ENCODE measurements at regions not wholly inside any gene's neighbourhood (a gene's known extent, or its start where the extent isn't known, plus 50 kb on each side); places are given as distances from the start of the nearest gene placed in this dataset.

DNA sequence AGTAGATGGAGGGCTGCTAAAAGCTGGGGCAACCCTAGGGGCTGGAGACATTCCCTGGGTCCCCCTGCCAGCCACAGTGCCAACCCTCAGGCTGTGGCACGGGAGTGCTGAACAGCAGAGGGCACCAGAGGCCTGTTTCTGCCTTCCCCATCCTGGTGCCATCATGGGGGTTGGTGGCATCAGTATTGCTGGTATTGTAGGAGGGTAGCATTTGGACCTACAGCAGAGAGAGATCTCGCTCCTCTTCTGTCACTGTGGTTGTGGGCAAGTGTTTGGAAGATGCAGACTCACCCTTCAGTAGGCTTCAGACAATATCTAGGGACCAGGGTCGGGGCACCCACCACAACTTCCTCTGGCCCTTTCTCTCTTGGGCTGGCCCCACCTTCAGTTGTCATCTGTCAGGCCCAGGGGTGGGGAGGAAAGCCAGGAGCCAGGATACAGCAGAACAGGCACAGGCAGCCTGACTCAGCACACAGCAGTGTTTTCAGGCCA, 123.5 kb downstream of the RPLP1 start:
- Histone ChIP-seq H3K9me1 (ENCODE audit: insufficient read depth, low read length) (no peaks in the 10 kb centered on the region), H4K91ac (ENCODE audit: insufficient read depth, low read depth, low read length) (no peak overlapping the region), H3K23ac (ENCODE audit: low read depth, low read length) (no peak overlapping the region), H2AK5ac (ENCODE audit: low read depth, low read length) (no peak overlapping the region), H2BK5ac (ENCODE audit: low read depth, low read length, poor library complexity, severe bottlenecking) (no peak overlapping the region), H3K18ac (ENCODE audit: low read depth, low read length) (no peak overlapping the region), H2BK15ac (ENCODE audit: low read depth, low read length) (no peak overlapping the region), H3K4ac (ENCODE audit: low read depth, low read length) (no peak overlapping the region), H3K4me3 (ENCODE audit: insufficient read depth, low read depth, low read length) (no peak overlapping the region), H4K20me1 (ENCODE audit: insufficient read depth, low read length) (no peaks in the 10 kb centered on the region), H3K79me1 (ENCODE audit: low read depth in 1 of 2, low read length in 2 of 2) (no peaks in the 10 kb centered on the region), H2BK120ac (ENCODE audit: low read depth, low read length) (no peak overlapping the region), H3K9me3 (ENCODE audit: control insufficient read depth, insufficient read depth, low read length) (no peaks in the 10 kb centered on the region), H4K8ac (ENCODE audit: low read depth in 2 of 2, low read length in 2 of 2) (no peak overlapping the region), H3K4me1 (ENCODE audit: control insufficient read depth, insufficient read depth, low read length) (no peaks in the 10 kb centered on the region), H3K4me2 (ENCODE audit: low read depth, low read length) (no peak overlapping the region), H3K9ac (ENCODE audit: low read depth, low read length) (no peak overlapping the region), H3K56ac (ENCODE audit: extremely low read depth, insufficient read depth, low read length) (no peak overlapping the region), H3K36me3 (ENCODE audit: control insufficient read depth, insufficient read depth, low read length) (no peaks in the 10 kb centered on the region), H2AFZ (replicated peaks; ENCODE audit: low read length, poor library complexity) (no peak overlapping the region), H3K27me3 (ENCODE audit: control insufficient read depth, insufficient read depth, low read length) (peaks cover 65% of the 10 kb centered on the region), H4K5ac (ENCODE audit: low read depth, low read length) (no peak overlapping the region), H2BK20ac (ENCODE audit: low read depth, low read length) (no peak overlapping the region), H3K27ac (ENCODE audit: insufficient read depth, low read length) (no peak overlapping the region), H3K14ac (replicated peaks; ENCODE audit: low read depth, low read length) (no peak overlapping the region), H2AK9ac (replicated peaks; ENCODE audit: low read depth, low read length, poor library complexity) (no peak overlapping the region)
- ChIA-PET CTCF (interaction anchor here (0.8 kb wide), 1 partner anchor 13 kb away, joined by 3 read pairs; no protein-coding TSS in a partner anchor), POLR2A (ENCODE audit: unreplicated experiment) (no interaction called here)
- in situ Hi-C loops (cut with MboI; ENCODE audit: low sequenced_read_pairs): loop anchor here (10.0 kb wide), 1 partner anchor 909 kb away; no protein-coding TSS in a partner anchor
- no TSS peak for BruUV-seq (replicated peaks)
- 17% methylated on average over 1 of the region's 3 CpGs; no CpG with 5 or more reads in 1 of the 2 experiments for WGBS, 2 experiments (ENCODE audit: extremely low coverage in 2 of 2, insufficient read length in 1 of 2)
- ATAC-seq (ENCODE audit: low read depth) (peak; percentile 74), DNase-seq (no peak)
- dilution Hi-C loops (cut with HindIII; ENCODE audit: low sequenced_read_pairs, unreplicated experiment): no loop called here
- intact Hi-C loops (cut with micrococcal nuclease): loop anchor here (2.0 to 5.0 kb wide), 3 partner anchors 521 to 913 kb away; partner anchors contain the start of gene TLE3
- TF ChIP-seq CTCF (conservative IDR thresholded peaks at IDR 0.05; ENCODE audit: low read depth, low read length) (peak; percentile 59), MAFK (IDR thresholded peaks at IDR 0.05; ENCODE audit: low read depth, low read length) (no peak), POLR2A (IDR thresholded peaks at IDR 0.05; ENCODE audit: low read depth, low read length) (no peak), RAD21 (IDR thresholded peaks at IDR 0.05; ENCODE audit: low read length) (peak; percentile 74), SMC3 (IDR thresholded peaks at IDR 0.05; ENCODE audit: low read depth, low read length) (peak; percentile 49)
